ENCODE measurements at regions not wholly inside any gene's neighbourhood (a gene's known extent, or its start where the extent isn't known, plus 50 kb on each side); places are given as distances from the start of the nearest gene placed in this dataset.

- no peaks in the 10 kb centered on the region for H3K27me3 ChIP-seq (ENCODE audit: insufficient read depth, low read depth)
- TF ChIP-seq CTCF (conservative IDR thresholded peaks at IDR 0.05): no peak
- TF ChIP-seq EZH2 (IDR thresholded peaks at IDR 0.05; ENCODE audit: low read depth): no peak
- H3K4me2 ChIP-seq: no peak overlapping the region
- H3K4me1 ChIP-seq (replicated peaks; ENCODE audit: insufficient read depth): no peaks in the 10 kb centered on the region
- no peaks in the 10 kb centered on the region for H3K9me3 ChIP-seq (ENCODE audit: insufficient read depth, low read depth)
- intact Hi-C loops (cut with micrococcal nuclease; ENCODE audit: unreplicated experiment): no loop called here
- CTCF ChIA-PET: no interaction called here
- no peak for DNase-seq
- POLR2A ChIA-PET (ENCODE audit: unreplicated experiment): no interaction called here
- no peaks in the 10 kb centered on the region for H3K36me3 ChIP-seq (ENCODE audit: low read depth)
- no peaks in the 10 kb centered on the region for H3K9me2 ChIP-seq (ENCODE audit: insufficient read depth)
- no peak overlapping the region for H2AFZ ChIP-seq
- no peaks in the 10 kb centered on the region for H3F3A ChIP-seq (ENCODE audit: insufficient read depth, low read depth)
- no TSS peak for BruUV-seq (replicated peaks)
- no peak overlapping the region for H3K27ac ChIP-seq
- no peaks in the 10 kb centered on the region for H3K79me2 ChIP-seq (ENCODE audit: low read depth)
- no peaks in the 10 kb centered on the region for H4K20me1 ChIP-seq (ENCODE audit: insufficient read depth)
- H3K4me3 ChIP-seq: no peak overlapping the region
Measured at GRCh38 chr16:59263955-59264354, 529.8 kb upstream of the GOT2 start.

GRCh38 chr16:59260892-59261291 lies 526.8 kb upstream of the GOT2 start:
- no peak overlapping the region for H3K4me2 ChIP-seq
- no peak for DNase-seq
- no peak overlapping the region for H3K4me3 ChIP-seq
- H3F3A ChIP-seq (ENCODE audit: insufficient read depth, low read depth): no peaks in the 10 kb centered on the region
- H3K9me3 ChIP-seq (ENCODE audit: insufficient read depth, low read depth): no peaks in the 10 kb centered on the region; the same call in 1 of the 2 replicates
- H3K9me2 ChIP-seq (ENCODE audit: insufficient read depth): no peaks in the 10 kb centered on the region
- no peak for TF ChIP-seq CTCF (conservative IDR thresholded peaks at IDR 0.05)
- no peak for TF ChIP-seq EZH2 (IDR thresholded peaks at IDR 0.05; ENCODE audit: low read depth)
- no peaks in the 10 kb centered on the region for H3K79me2 ChIP-seq (ENCODE audit: low read depth)
- H3K27ac ChIP-seq: no peak overlapping the region
- ChIA-PET POLR2A (ENCODE audit: unreplicated experiment) (no interaction called here), CTCF (no interaction called here)
- no TSS peak for BruUV-seq (replicated peaks)
- H3K27me3 ChIP-seq (ENCODE audit: insufficient read depth, low read depth): no peaks in the 10 kb centered on the region
- H3K36me3 ChIP-seq (ENCODE audit: low read depth): no peaks in the 10 kb centered on the region
- H3K4me1 ChIP-seq (replicated peaks; ENCODE audit: insufficient read depth): no peaks in the 10 kb centered on the region
- intact Hi-C loops (cut with micrococcal nuclease; ENCODE audit: unreplicated experiment): no loop called here
- no peak overlapping the region for H2AFZ ChIP-seq
- H4K20me1 ChIP-seq (ENCODE audit: insufficient read depth): no peaks in the 10 kb centered on the region

GRCh38 chr16:59259950-59260319 lies 525.8 kb upstream of the GOT2 start:
- Histone ChIP-seq H3K9me2 (ENCODE audit: insufficient read depth) (no peaks in the 10 kb centered on the region), H3F3A (ENCODE audit: insufficient read depth, low read depth) (no peaks in the 10 kb centered on the region), H3K27me3 (ENCODE audit: insufficient read depth, low read depth) (no peaks in the 10 kb centered on the region), H3K4me2 (no peak overlapping the region), H4K20me1 (ENCODE audit: insufficient read depth) (no peaks in the 10 kb centered on the region), H3K79me2 (ENCODE audit: low read depth) (no peaks in the 10 kb centered on the region), H3K4me3 (no peak overlapping the region), H3K36me3 (ENCODE audit: low read depth) (no peaks in the 10 kb centered on the region), H3K9me3 (ENCODE audit: insufficient read depth, low read depth) (no peaks in the 10 kb centered on the region; the same call in 1 of the 2 replicates), H3K27ac (no peak overlapping the region), H3K4me1 (replicated peaks; ENCODE audit: insufficient read depth) (no peaks in the 10 kb centered on the region), H2AFZ (no peak overlapping the region)
- POLR2A ChIA-PET (ENCODE audit: unreplicated experiment): no interaction called here
- no TSS peak for BruUV-seq (replicated peaks)
- no peak for DNase-seq
- CTCF ChIA-PET: no interaction called here
- intact Hi-C loops (cut with micrococcal nuclease; ENCODE audit: unreplicated experiment): no loop called here
- TF ChIP-seq EZH2 (IDR thresholded peaks at IDR 0.05; ENCODE audit: low read depth): no peak
- TF ChIP-seq CTCF (conservative IDR thresholded peaks at IDR 0.05): no peak

Measured in PC-9 (cell line).